Esophagus squamous epithelium (tissue), 5 donors: ENCODE measurements at regions not wholly inside any gene's neighbourhood (a gene's known extent, or its start where the extent isn't known, plus 50 kb on each side); places are given as distances from the start of the nearest gene placed in this dataset.

Experiments used
- DNase-seq: peaks from one replicate; lab custom pipeline; 2025; lab: John Stamatoyannopoulos, UW
- H3K27ac ChIP-seq, 4 donors: fragments of 200-600 bp; sonication (generic); one replicate each; pipeline ENCODE4 v1.5.1; 2016 to 2019; ENCODE audit warnings: mild to moderate bottlenecking in 1 of 4
- H3K27me3 ChIP-seq, 4 donors: fragments of 200-600 bp; sonication (generic); 1 replicate in 3 of 4; 2 replicates in 1 of 4; pipeline versions ENCODE4 v1.5.1 to v1.6.0; 2017 to 2021; ENCODE audit warnings: antibody characterized with exemption in 1 of 4
- H3K36me3 ChIP-seq, 3 donors: fragments of 200-600 bp; sonication (generic); one replicate each; pipeline ENCODE4 v1.5.1; 2016 to 2019
- H3K4me1 ChIP-seq, 3 donors: fragments of 200-600 bp; sonication (generic); one replicate each; pipeline ENCODE4 v1.5.1; 2017 to 2019
- H3K4me3 ChIP-seq, 4 donors: fragments of 200-600 bp; sonication (generic); 1 replicate in 3 of 4; 2 replicates in 1 of 4; pipeline ENCODE4 v1.5.1; 2016 to 2019; ENCODE audit warnings: mild to moderate bottlenecking in 2 of 4, moderate library complexity in 1 of 4
- H3K9me3 ChIP-seq, 3 donors: fragments of 200-600 bp; sonication (generic); one replicate each; pipeline ENCODE4 v1.5.1; 2016 to 2019
- POLR2A ChIP-seq, 4 donors: fragments of 450-650 bp; IDR thresholded peaks; one replicate each; pipeline ENCODE4 v1.6.1; 2017; ENCODE audit warnings: antibody characterized with exemption in 4 of 4, mild to moderate bottlenecking in 4 of 4, moderate library complexity in 3 of 4
- WGBS, 2 donors: methylation state at CpG; one replicate each; pipeline ENCODE4 v1.1.5; 2018; 5-methylcytosine and 5-hydroxymethylcytosine counted together
- intact Hi-C: fragments of 100-400 bp; cut with DNase I; formaldehyde crosslinking; loops from one replicate; pipeline ENCODE4 v1.15.0; 2022
- TF ChIP-seq, protein P1 (sequence below), 6 experiments: fragments of 450-650 bp in 4 of 6; fragments of 200-600 bp in 2 of 6; sonication (generic) in 2 of 6; IDR thresholded peaks; one replicate each; pipeline ENCODE4 v1.5.1; 2016 to 2019; ENCODE audit warnings: antibody characterized with exemption in 6 of 6, mild to moderate bottlenecking in 4 of 6, moderate library complexity in 4 of 6
- donor health status: DM: yes; HTN: yes; CAD: no.

DNA sequence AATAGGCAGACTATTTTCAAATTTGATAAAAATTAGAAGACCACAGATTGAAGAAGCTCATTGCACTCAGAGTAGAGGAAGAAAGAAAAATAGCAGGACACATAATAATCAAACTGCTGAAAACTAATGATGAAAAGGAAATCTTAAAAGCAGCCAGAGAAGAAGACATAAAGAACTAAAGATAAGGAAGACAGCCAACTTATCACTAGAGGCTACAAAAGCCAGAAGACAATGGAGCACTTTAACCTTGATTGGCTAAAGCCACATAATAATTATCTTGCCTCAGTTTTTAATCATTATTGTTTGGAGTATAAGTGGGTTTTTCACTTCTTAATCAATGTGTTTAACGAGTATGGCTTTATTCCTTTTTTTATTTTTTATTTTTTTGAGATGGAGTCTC lies 397.6 kb downstream of the RNF144B start:
- no peak for DNase-seq
- Histone ChIP-seq H3K27me3 (no peaks in the 10 kb centered on the region), H3K27ac (no peak overlapping the region), H3K36me3 (no peaks in the 10 kb centered on the region), H3K4me1 (no peaks in the 10 kb centered on the region), H3K9me3 (no peaks in the 10 kb centered on the region), H3K4me3 (no peak overlapping the region)
- TF ChIP-seq, protein P1, sequence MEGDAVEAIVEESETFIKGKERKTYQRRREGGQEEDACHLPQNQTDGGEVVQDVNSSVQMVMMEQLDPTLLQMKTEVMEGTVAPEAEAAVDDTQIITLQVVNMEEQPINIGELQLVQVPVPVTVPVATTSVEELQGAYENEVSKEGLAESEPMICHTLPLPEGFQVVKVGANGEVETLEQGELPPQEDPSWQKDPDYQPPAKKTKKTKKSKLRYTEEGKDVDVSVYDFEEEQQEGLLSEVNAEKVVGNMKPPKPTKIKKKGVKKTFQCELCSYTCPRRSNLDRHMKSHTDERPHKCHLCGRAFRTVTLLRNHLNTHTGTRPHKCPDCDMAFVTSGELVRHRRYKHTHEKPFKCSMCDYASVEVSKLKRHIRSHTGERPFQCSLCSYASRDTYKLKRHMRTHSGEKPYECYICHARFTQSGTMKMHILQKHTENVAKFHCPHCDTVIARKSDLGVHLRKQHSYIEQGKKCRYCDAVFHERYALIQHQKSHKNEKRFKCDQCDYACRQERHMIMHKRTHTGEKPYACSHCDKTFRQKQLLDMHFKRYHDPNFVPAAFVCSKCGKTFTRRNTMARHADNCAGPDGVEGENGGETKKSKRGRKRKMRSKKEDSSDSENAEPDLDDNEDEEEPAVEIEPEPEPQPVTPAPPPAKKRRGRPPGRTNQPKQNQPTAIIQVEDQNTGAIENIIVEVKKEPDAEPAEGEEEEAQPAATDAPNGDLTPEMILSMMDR (IDR thresholded peaks at IDR 0.05): no peak
- no peak for TF ChIP-seq POLR2A (IDR thresholded peaks at IDR 0.05)
- WGBS, 2 donors: 62 to 79% methylated on average over 1 of the region's 1 CpG
- intact Hi-C loops: no loop called here

DNA sequence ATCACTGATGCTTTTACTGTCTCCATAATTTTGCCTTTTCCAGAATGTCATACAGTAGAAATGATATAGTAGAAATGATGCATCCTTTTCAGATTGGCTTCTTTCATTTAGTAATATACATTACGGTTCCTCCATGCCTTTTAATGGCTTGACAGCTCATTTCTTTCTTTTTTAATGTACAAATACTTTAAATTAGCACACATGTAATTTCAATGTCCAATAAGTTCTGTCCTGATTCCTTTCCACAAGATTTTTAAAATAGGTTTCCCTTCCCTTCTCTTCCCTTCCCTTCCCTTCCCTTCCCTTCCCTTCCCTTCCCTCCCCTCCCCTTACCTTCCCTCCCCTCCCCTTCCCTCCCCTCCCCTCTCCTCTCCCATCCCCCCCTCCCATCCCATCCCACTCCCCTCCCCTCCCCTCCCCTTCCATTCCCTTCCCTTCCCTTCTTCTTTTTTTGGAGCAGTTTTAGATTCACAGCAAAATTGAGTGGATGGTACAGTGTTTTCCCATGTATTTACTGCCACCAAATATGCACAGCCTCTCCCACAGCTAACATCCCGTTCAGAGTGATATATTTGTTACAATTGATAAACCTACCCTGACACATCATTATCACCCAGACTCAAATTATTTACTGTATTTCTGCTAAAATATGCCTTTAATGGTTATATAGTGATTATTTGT lies 398.8 kb downstream of the RNF144B start:
- no peak for DNase-seq
- no peak overlapping the region for H3K27ac ChIP-seq
- no peaks in the 10 kb centered on the region for H3K9me3 ChIP-seq
- H3K4me3 ChIP-seq: no peak overlapping the region
- intact Hi-C loops: no loop called here
- WGBS, 2 donors: 62 to 67% methylated on average over 1 to 2 of the region's 2 CpGs
- no peaks in the 10 kb centered on the region for H3K36me3 ChIP-seq
- TF ChIP-seq, protein P1 (IDR thresholded peaks at IDR 0.05): no peak
- no peak for TF ChIP-seq POLR2A (IDR thresholded peaks at IDR 0.05)
- H3K4me1 ChIP-seq: no peaks in the 10 kb centered on the region
- no peaks in the 10 kb centered on the region for H3K27me3 ChIP-seq

DNA sequence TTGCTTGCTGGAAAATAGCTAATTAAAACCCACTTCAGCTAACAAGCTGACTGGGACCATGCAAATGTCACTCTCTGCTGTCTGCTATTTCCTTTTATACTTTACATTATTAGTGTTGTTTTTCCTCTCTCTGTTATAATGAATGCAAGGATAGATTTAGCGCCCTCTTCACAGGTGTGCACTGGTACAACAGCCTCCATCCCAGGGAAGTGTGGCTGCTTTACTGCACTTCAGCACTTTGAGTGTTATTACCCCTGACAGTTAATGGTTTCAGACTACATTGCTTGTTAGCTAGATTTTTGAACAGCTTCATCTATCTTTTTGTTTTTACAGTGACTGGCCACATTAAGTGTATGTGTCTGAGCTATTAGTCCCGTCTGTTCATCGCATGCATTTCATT lies 405.7 kb downstream of the RNF144B start:
- no peaks in the 10 kb centered on the region for H3K9me3 ChIP-seq
- H3K4me1 ChIP-seq: no peaks in the 10 kb centered on the region
- no peaks in the 10 kb centered on the region for H3K27me3 ChIP-seq
- no peak overlapping the region for H3K27ac ChIP-seq
- no peak overlapping the region for H3K4me3 ChIP-seq
- TF ChIP-seq POLR2A (IDR thresholded peaks at IDR 0.05): no peak
- TF ChIP-seq, protein P1 (IDR thresholded peaks at IDR 0.05): no peak
- intact Hi-C loops: no loop called here
- H3K36me3 ChIP-seq: no peaks in the 10 kb centered on the region
- WGBS, 2 donors: 38 to 52% methylated on average over 3 of the region's 3 CpGs
- no peak for DNase-seq

DNA sequence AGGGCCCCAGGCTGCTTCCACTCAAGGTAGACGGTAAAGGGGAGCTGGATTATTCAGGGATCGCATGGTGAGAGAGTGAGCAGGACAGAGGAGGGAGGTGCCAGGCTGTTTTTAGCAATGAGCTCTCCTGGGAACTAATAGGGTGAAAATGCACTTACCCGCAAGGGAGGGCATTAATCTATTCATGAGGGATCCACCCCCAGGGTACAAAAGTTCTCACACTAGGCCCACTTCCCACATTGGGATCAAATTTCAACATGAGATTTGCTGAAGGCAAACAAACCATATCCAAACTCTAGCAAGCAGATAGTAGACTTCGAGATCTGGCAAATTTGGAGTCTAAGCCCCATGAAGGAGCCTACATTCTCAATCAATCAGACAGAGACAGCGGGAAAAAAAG lies 408.6 kb downstream of the RNF144B start:
- no peak for DNase-seq
- Histone ChIP-seq H3K27ac (no peak overlapping the region), H3K4me3 (no peak overlapping the region), H3K9me3 (no peaks in the 10 kb centered on the region), H3K27me3 (no peaks in the 10 kb centered on the region), H3K4me1 (no peaks in the 10 kb centered on the region), H3K36me3 (no peaks in the 10 kb centered on the region)
- 69 to 85% methylated on average over 5 of the region's 5 CpGs for WGBS, 2 donors
- no peak for TF ChIP-seq POLR2A (IDR thresholded peaks at IDR 0.05)
- TF ChIP-seq, protein P1 (IDR thresholded peaks at IDR 0.05): no peak
- intact Hi-C loops: no loop called here

DNA sequence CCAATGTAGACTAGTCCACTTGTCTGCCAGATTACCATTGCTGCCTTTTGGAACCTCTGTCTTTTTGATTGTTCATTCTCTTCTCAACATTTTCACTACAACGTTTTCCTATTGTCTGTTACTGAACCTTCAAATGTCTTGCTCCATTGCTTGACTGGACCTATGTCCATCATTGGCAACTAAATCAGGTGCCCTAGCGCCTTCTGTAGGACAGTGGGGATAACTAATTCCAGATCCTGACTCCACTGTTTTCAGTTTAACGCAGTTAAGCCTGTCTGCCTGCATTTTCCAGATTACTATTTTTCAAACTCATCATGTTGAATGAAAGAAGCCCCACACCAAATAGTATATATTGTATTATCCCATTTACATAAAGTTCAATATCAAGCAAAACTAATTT lies 433.6 kb downstream of the RNF144B start:
- no peak overlapping the region for H3K4me3 ChIP-seq
- 62 to 64% methylated on average over 3 of the region's 3 CpGs for WGBS, 2 donors
- DNase-seq: no peak
- no peak overlapping the region for H3K27ac ChIP-seq
- H3K9me3 ChIP-seq: peaks cover 0 to 27% (median 21%) of the 10 kb centered on the region in 3 donors
- H3K4me1 ChIP-seq: no peaks in the 10 kb centered on the region
- H3K27me3 ChIP-seq: no peaks in the 10 kb centered on the region
- H3K36me3 ChIP-seq: no peaks in the 10 kb centered on the region
- TF ChIP-seq, protein P1 (IDR thresholded peaks at IDR 0.05): no peak
- no peak for TF ChIP-seq POLR2A (IDR thresholded peaks at IDR 0.05)
- intact Hi-C loops: no loop called here
